Transverse colon (tissue), 4 donors: ENCODE measurements at regions not wholly inside any gene's neighbourhood (a gene's known extent, or its start where the extent isn't known, plus 50 kb on each side); places are given as distances from the start of the nearest gene placed in this dataset.

Source experiments
- DNase-seq: peaks from one replicate; pipeline ENCODE4 v3.0.0-alpha.2; 2019
- H3K27ac ChIP-seq, 4 donors: fragments of 200-600 bp; sonication (generic); 2 replicates each; pipeline ENCODE4 v1.5.1; 2016 to 2018; ENCODE audit warnings: inconsistent platforms in 4 of 4
- H3K27me3 ChIP-seq: fragments of 200-600 bp; sonication (generic); 2 replicates; pipeline ENCODE4 v1.5.1; 2017; ENCODE audit warnings: inconsistent platforms
- H3K36me3 ChIP-seq, 4 donors: fragments of 200-600 bp; sonication (generic); 2 replicates each; pipeline ENCODE4 v1.5.1; 2017 to 2019; ENCODE audit warnings: inconsistent platforms in 4 of 4
- H3K4me1 ChIP-seq, 4 donors: fragments of 200-600 bp; sonication (generic); 2 replicates each; pipeline ENCODE4 v1.5.1; 2017 to 2020; ENCODE audit warnings: inconsistent platforms in 4 of 4
- H3K4me3 ChIP-seq, 4 donors: fragments of 200-600 bp; sonication (generic); 1 replicate in 1 of 4; 2 replicates in 3 of 4; pipeline versions ENCODE4 v1.5.1 to v1.6.1; 2017 to 2019; ENCODE audit warnings: inconsistent platforms in 4 of 4
- H3K9me3 ChIP-seq, 2 donors: fragments of 200-600 bp; sonication (generic); 2 replicates each; pipeline ENCODE4 v1.5.1; 2017 to 2019; ENCODE audit warnings: inconsistent platforms in 2 of 2
- EP300 ChIP-seq: sonication (generic); formaldehyde crosslinking; IDR thresholded peaks from one replicate; pipeline ENCODE4 v1.6.1; 2017; ENCODE audit warnings: antibody characterized with exemption, low read depth
- POLR2A ChIP-seq: fragments of 450-650 bp; IDR thresholded peaks from one replicate; pipeline ENCODE4 v1.6.1; 2016; ENCODE audit warnings: antibody characterized with exemption, mild to moderate bottlenecking, moderate library complexity
- POLR2AphosphoS5 ChIP-seq, 3 donors: sonication (generic); formaldehyde crosslinking; IDR thresholded peaks; one replicate each; pipeline ENCODE4 v1.6.1; 2016; ENCODE audit warnings: antibody characterized with exemption in 3 of 3
- WGBS, 2 donors: methylation state at CpG; one replicate each; pipeline ENCODE4 v1.1.5; 2018; ENCODE audit warnings: low coverage in 1 of 2; 5-methylcytosine and 5-hydroxymethylcytosine counted together
- in situ Hi-C, 4 donors: fragments of 200-750 bp; cut with MboI; loops; one replicate each; pipeline versions ENCODE4 v1.15.0 to v1.15.1; 2017; ENCODE audit warnings: low sequenced_read_pairs in 3 of 4, low pct_ligation_motif_present in 1 of 4, low pct_unique_long_range_greater_than_20kb in 1 of 4
- intact Hi-C: fragments of 100-400 bp; cut with DNase I; formaldehyde crosslinking; loops from one replicate; pipeline ENCODE4 v1.15.1; 2023; ENCODE audit warnings: low total_unique reads
- TF ChIP-seq, protein P1 (sequence below), 5 experiments: fragments of 200-600 bp in 3 of 5; fragments of 450-650 bp in 2 of 5; sonication (generic) in 3 of 5; IDR thresholded peaks; 1 replicate in 2 of 5; 2 replicates in 3 of 5; pipeline ENCODE4 v1.5.1; 2016 to 2017; ENCODE audit warnings: antibody characterized with exemption in 5 of 5, inconsistent platforms in 3 of 5, mild to moderate bottlenecking in 2 of 5, moderate library complexity in 1 of 5

DNA sequence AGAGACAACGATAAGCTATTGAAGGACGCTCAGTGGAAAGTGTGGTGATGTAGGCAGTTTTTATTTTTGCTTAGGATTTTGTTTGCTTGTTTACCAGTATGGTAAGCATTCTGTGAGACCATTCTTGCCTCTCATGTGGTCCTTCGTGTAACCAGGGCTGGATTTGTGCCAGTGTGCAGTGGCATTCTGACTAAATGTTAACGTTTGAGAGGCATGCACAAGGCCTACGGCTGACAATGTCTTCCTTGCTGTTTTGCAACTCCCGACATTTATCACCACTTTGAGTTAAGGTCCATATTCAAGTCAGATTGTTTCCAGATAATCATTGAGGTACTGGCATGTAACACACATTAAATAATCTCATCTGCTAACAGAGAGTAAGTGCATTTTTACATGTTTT is 102.3 kb upstream of the BCAT1 start:
- in situ Hi-C loops: no loop called here
- Histone ChIP-seq H3K27ac (peak overlapping the region in 3 of 4 donors; percentile 69 to 81 (median 77)), H3K4me1 (peaks cover 0 to 4% (median 0%) of the 10 kb centered on the region in 4 donors), H3K4me3 (no peak overlapping the region), H3K9me3 (peaks cover 8 to 9% of the 10 kb centered on the region in 2 donors), H3K27me3 (no peaks in the 10 kb centered on the region), H3K36me3 (no peaks in the 10 kb centered on the region)
- TF ChIP-seq, protein P1, sequence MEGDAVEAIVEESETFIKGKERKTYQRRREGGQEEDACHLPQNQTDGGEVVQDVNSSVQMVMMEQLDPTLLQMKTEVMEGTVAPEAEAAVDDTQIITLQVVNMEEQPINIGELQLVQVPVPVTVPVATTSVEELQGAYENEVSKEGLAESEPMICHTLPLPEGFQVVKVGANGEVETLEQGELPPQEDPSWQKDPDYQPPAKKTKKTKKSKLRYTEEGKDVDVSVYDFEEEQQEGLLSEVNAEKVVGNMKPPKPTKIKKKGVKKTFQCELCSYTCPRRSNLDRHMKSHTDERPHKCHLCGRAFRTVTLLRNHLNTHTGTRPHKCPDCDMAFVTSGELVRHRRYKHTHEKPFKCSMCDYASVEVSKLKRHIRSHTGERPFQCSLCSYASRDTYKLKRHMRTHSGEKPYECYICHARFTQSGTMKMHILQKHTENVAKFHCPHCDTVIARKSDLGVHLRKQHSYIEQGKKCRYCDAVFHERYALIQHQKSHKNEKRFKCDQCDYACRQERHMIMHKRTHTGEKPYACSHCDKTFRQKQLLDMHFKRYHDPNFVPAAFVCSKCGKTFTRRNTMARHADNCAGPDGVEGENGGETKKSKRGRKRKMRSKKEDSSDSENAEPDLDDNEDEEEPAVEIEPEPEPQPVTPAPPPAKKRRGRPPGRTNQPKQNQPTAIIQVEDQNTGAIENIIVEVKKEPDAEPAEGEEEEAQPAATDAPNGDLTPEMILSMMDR (IDR thresholded peaks at IDR 0.05): no peak
- no peak for TF ChIP-seq POLR2A
- intact Hi-C loops: no loop called here
- DNase-seq: no peak
- WGBS, 2 donors: 40 to 49% methylated on average over 6 of the region's 6 CpGs

DNA sequence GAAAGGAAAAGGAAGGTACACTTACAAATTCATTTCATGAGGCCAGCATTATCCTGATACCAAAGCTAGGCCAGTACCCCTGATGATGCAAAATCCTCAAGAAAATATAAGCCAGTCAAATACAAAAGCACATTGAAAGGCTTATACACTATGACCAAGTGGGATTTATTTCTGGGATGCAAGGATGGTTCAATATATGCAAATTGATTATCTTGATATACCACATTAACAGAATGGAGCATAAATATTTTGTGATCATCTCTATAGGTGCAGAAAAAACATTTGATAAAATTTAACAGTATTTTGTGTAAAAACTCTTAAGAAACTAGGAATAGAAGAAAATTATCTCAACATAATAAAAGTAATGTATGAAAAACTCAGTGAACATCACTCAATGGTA is 97.0 kb upstream of the BCAT1 start:
- no peak for DNase-seq
- Histone ChIP-seq H3K9me3 (peaks cover 8 to 12% of the 10 kb centered on the region in 2 donors), H3K36me3 (no peaks in the 10 kb centered on the region), H3K27me3 (no peaks in the 10 kb centered on the region), H3K4me3 (no peak overlapping the region), H3K4me1 (no peaks in the 10 kb centered on the region), H3K27ac (no peak overlapping the region)
- in situ Hi-C loops: no loop called here
- TF ChIP-seq POLR2A: no peak
- TF ChIP-seq, protein P1 (IDR thresholded peaks at IDR 0.05): no peak
- TF ChIP-seq POLR2AphosphoS5 (IDR thresholded peaks at IDR 0.05): no peak
- TF ChIP-seq EP300: no peak
- intact Hi-C loops: no loop called here

DNA sequence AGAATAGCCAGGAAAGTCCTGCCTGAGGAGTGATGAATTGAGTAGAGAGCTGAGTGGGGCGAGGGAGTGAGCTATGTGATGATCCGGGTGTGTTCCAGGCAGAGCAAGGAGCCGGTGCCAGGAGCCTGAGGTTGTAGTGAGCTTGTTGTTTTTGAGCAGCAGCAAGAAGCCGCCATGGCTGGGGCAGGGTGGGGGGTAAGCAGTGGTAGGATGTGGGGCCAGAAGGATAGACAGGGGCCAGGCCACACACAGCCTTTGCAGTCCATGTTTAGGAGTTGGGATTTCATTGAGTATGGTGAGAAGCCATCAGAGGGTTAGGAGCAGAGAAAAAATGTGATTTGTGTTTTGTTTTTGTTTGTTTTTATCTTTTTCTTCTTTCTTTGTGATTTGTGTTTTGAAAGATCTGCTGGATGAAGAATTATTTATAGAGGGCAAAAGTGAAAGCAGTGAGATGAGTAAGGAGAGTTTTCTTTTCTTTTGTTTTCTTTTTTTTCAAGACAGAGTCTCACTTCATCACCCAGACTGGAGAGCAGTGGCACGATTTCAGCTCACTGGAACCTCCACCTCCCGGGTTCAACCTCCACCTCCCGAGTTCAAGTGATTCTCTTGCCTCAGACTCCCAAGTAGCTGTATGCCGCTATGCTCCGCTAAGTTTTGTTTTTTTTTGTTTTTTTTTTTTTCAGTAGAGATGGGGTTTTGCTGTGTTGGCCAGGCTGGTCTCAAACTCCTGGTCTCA is 92.3 kb upstream of the BCAT1 start:
- in situ Hi-C loops (no loop called here), intact Hi-C loops (no loop called here)
- 69 to 75% methylated on average over 9 of the region's 9 CpGs for WGBS, 2 donors
- Histone ChIP-seq H3K4me1 (no peaks in the 10 kb centered on the region), H3K27me3 (no peaks in the 10 kb centered on the region), H3K9me3 (peaks cover 0 to 3% of the 10 kb centered on the region in 2 donors), H3K36me3 (no peaks in the 10 kb centered on the region), H3K4me3 (no peak overlapping the region), H3K27ac (no peak overlapping the region)
- no peak for TF ChIP-seq POLR2AphosphoS5 (IDR thresholded peaks at IDR 0.05)
- TF ChIP-seq EP300: no peak
- TF ChIP-seq POLR2A: no peak
- TF ChIP-seq, protein P1 (IDR thresholded peaks at IDR 0.05): no peak
- no peak for DNase-seq

DNA sequence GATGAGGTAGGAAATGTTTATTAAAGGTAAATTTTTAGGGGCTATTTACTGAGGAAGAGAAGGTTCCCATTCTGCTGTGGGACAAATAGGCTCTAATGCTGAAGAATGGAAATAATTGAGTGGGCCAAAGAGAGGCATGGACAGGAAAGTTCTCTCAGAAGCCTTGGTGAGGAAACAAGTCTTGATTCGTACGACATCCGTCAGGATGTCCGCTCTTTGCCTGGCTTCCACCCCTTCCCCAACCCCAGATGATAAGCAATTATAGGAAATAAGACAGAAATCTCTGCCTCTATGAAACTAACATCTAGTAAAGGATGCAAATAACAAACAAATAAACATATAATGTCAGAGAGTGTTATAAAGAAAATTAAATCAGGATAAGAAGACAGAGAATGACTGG is 91.7 kb upstream of the BCAT1 start:
- no peak overlapping the region for H3K27ac ChIP-seq
- intact Hi-C loops (no loop called here), in situ Hi-C loops (no loop called here)
- H3K9me3 ChIP-seq: no peaks in the 10 kb centered on the region
- no peaks in the 10 kb centered on the region for H3K27me3 ChIP-seq
- TF ChIP-seq POLR2AphosphoS5 (IDR thresholded peaks at IDR 0.05) (no peak), EP300 (no peak), POLR2A (no peak)
- TF ChIP-seq, protein P1 (IDR thresholded peaks at IDR 0.05): no peak
- no peaks in the 10 kb centered on the region for H3K36me3 ChIP-seq
- H3K4me1 ChIP-seq: no peaks in the 10 kb centered on the region
- H3K4me3 ChIP-seq: no peak overlapping the region
- 90 to 100% methylated on average over 1 to 4 of the region's 4 CpGs for WGBS, 2 donors
- no peak for DNase-seq
